Panc1 (cell line): ENCODE measurements at regions not wholly inside any gene's neighbourhood (a gene's known extent, or its start where the extent isn't known, plus 50 kb on each side); places are given as distances from the start of the nearest gene placed in this dataset.

Experiments
- POLR2AphosphoS5 ChIP-seq: IDR thresholded peaks from 2 replicates; pipeline ENCODE4 v1.6.1; 2012; ENCODE audit warnings: mild to moderate bottlenecking, low read depth, low read length, moderate library complexity
- SIN3A ChIP-seq: IDR thresholded peaks from 2 replicates; pipeline ENCODE4 v1.6.1; 2012; ENCODE audit warnings: low read depth, mild to moderate bottlenecking, low read length, moderate library complexity, borderline replicate concordance; ENCODE audit not compliant: insufficient read depth
- TF ChIP-seq, protein P1 (sequence below): fragments of 450-650 bp; IDR thresholded peaks from 2 replicates; pipeline ENCODE4 v1.5.1; 2017; ENCODE audit warnings: mild to moderate bottlenecking

GRCh38 chr12:127178052-127178451, 1088.9 kb upstream of the TMEM132C start:
- TF ChIP-seq, protein P1, sequence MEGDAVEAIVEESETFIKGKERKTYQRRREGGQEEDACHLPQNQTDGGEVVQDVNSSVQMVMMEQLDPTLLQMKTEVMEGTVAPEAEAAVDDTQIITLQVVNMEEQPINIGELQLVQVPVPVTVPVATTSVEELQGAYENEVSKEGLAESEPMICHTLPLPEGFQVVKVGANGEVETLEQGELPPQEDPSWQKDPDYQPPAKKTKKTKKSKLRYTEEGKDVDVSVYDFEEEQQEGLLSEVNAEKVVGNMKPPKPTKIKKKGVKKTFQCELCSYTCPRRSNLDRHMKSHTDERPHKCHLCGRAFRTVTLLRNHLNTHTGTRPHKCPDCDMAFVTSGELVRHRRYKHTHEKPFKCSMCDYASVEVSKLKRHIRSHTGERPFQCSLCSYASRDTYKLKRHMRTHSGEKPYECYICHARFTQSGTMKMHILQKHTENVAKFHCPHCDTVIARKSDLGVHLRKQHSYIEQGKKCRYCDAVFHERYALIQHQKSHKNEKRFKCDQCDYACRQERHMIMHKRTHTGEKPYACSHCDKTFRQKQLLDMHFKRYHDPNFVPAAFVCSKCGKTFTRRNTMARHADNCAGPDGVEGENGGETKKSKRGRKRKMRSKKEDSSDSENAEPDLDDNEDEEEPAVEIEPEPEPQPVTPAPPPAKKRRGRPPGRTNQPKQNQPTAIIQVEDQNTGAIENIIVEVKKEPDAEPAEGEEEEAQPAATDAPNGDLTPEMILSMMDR: no peak
- TF ChIP-seq POLR2AphosphoS5 (no peak), SIN3A (no peak)
